Sigmoid colon (tissue), 6 donors: ENCODE measurements at regions not wholly inside any gene's neighbourhood (a gene's known extent, or its start where the extent isn't known, plus 50 kb on each side); places are given as distances from the start of the nearest gene placed in this dataset.

Experiments used
- DNase-seq: peaks from one replicate; pipeline ENCODE4 v3.0.0-alpha.2; 2019
- H3K27ac ChIP-seq, 4 donors: fragments of 200-600 bp; sonication (generic); one replicate each; pipeline ENCODE4 v1.5.1; 2016 to 2019; ENCODE audit warnings: mild to moderate bottlenecking in 1 of 4
- H3K27me3 ChIP-seq, 3 donors: fragments of 200-600 bp; sonication (generic); one replicate each; pipeline ENCODE4 v1.5.1; 2019; ENCODE audit warnings: mild to moderate bottlenecking in 1 of 3
- H3K36me3 ChIP-seq, 4 donors: fragments of 200-600 bp; sonication (generic); one replicate each; pipeline ENCODE4 v1.5.1; 2016 to 2019
- H3K4me1 ChIP-seq, 4 donors: fragments of 200-600 bp; sonication (generic); one replicate each; pipeline ENCODE4 v1.5.1; 2017 to 2019
- H3K4me3 ChIP-seq, 4 donors: fragments of 200-600 bp; sonication (generic); one replicate each; pipeline ENCODE4 v1.5.1; 2017 to 2019; ENCODE audit warnings: mild to moderate bottlenecking in 2 of 4, moderate library complexity in 1 of 4
- H3K9me3 ChIP-seq, 4 donors: fragments of 200-600 bp in 3 of 4; sonication (generic) in 3 of 4; one replicate each; pipeline versions ENCODE4 v1.5.1 to v1.6.1; 2013 to 2019
- CTCF ChIP-seq, 4 experiments: fragments of 450-650 bp in 3 of 4; fragments of 200-600 bp in 1 of 4; IDR thresholded peaks; one replicate each; pipeline ENCODE4 v1.5.1; 2016 to 2019; ENCODE audit warnings: antibody characterized with exemption in 4 of 4, mild to moderate bottlenecking in 3 of 4, moderate library complexity in 2 of 4
- EP300 ChIP-seq, 4 donors: sonication (generic); formaldehyde crosslinking; IDR thresholded peaks; one replicate each; pipeline ENCODE4 v1.6.1; 2017; ENCODE audit warnings: antibody characterized with exemption in 4 of 4
- POLR2A ChIP-seq, 2 donors: fragments of 450-650 bp; IDR thresholded peaks; one replicate each; pipeline ENCODE4 v1.6.1; 2016; ENCODE audit warnings: antibody characterized with exemption in 2 of 2, mild to moderate bottlenecking in 2 of 2, moderate library complexity in 2 of 2
- POLR2AphosphoS5 ChIP-seq, 4 donors: sonication (generic); formaldehyde crosslinking; IDR thresholded peaks; one replicate each; pipeline ENCODE4 v1.6.1; 2017; ENCODE audit warnings: antibody characterized with exemption in 4 of 4
- WGBS, 2 donors: extraction: QIAGEN DNeasy Blood & Tissue Kit; methylation state at CpG; one replicate each; pipeline ENCODE4 v1.1.7; 2013; 5-methylcytosine and 5-hydroxymethylcytosine counted together
- intact Hi-C: fragments of 100-400 bp; cut with DNase I; formaldehyde crosslinking; loops from one replicate; pipeline ENCODE4 v1.15.1; 2023
- donor health status: healthy with polysubstance abuse.
- donor health status: healthy.

DNA sequence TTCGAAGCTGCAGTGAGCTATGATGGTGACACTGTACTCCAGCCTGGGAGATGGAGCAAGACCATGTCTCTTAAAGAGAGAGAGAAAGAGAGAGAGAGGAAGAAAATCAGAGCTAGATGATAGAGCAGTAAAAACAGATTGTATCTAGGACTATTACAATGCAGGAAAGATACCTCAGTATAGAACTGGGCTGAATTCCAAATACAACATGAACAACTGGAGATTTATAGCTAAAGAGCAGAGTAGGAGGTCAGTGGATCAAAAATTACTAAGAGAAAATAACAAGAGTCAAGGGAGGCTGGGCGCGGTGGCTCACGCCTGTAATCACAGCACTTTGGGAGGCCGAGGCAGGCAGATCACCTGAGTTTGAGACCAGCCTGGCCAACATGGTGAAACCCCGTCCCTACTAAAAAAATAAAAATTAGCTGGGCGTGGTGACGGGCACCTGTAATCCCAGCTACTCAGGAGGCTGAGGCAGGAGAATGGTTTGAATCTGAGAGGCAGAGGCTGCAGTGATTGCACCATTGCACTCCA is 100.7 kb upstream of the MSH6 start:
- no peaks in the 10 kb centered on the region for H3K9me3 ChIP-seq
- DNase-seq, result no peak
- no peaks in the 10 kb centered on the region for H3K4me1 ChIP-seq
- no peaks in the 10 kb centered on the region for H3K27me3 ChIP-seq
- WGBS, 2 donors, result 70 to 92% methylated on average over 8 of the region's 8 CpGs
- no peaks in the 10 kb centered on the region for H3K36me3 ChIP-seq
- no peak overlapping the region for H3K4me3 ChIP-seq
- TF ChIP-seq CTCF (IDR thresholded peaks at IDR 0.05) (no peak), POLR2AphosphoS5 (IDR thresholded peaks at IDR 0.05) (no peak), EP300 (IDR thresholded peaks at IDR 0.05) (no peak), POLR2A (IDR thresholded peaks at IDR 0.05) (no peak)
- H3K27ac ChIP-seq, result no peak overlapping the region
- intact Hi-C loops, result no loop called here

DNA sequence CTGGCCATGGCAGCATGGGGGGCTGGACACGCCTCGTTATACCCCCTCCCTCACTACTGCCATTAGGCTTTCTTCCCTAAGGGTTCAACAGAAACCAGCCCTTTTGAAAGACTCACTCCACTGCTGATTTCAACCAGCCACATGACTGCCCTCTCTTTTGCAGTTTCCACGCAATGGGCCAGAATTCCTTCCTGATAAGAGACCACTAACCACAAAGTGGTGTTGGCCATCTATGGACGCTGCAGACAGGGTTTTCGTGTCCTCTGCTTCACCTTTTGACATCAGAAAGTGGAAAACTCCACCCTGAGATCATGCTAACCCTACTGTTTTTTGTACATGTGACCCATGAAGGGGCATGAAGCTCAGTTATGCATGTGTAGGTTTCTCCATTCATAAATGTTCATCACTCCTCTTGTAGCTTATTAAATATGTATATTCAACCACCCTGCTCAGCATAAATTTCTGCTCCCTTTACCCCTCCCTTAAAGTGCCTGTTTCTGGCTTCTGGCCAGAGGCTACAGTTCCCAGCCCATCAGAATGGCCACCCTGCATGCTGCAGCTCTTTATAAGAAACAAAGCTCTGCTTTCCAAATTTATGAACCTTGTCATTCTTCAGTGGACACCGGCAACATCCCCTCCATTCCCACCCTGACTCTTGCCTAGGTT is 105.6 kb upstream of the KCNK12 start:
- 70 to 86% methylated on average over 6 of the region's 6 CpGs for WGBS, 2 donors
- no peak for DNase-seq
- Histone ChIP-seq H3K27me3 (no peaks in the 10 kb centered on the region), H3K4me1 (no peaks in the 10 kb centered on the region), H3K36me3 (no peaks in the 10 kb centered on the region), H3K4me3 (no peak overlapping the region), H3K27ac (no peak overlapping the region), H3K9me3 (no peaks in the 10 kb centered on the region)
- TF ChIP-seq POLR2A (IDR thresholded peaks at IDR 0.05) (no peak), CTCF (IDR thresholded peaks at IDR 0.05) (no peak), POLR2AphosphoS5 (IDR thresholded peaks at IDR 0.05) (no peak), EP300 (IDR thresholded peaks at IDR 0.05) (no peak)
- intact Hi-C loops, result no loop called here

- TF ChIP-seq POLR2A (IDR thresholded peaks at IDR 0.05) (no peak), CTCF (IDR thresholded peaks at IDR 0.05) (no peak), EP300 (IDR thresholded peaks at IDR 0.05) (no peak), POLR2AphosphoS5 (IDR thresholded peaks at IDR 0.05) (no peak)
- Histone ChIP-seq H3K27ac (no peak overlapping the region), H3K27me3 (no peaks in the 10 kb centered on the region), H3K36me3 (no peaks in the 10 kb centered on the region), H3K4me1 (no peaks in the 10 kb centered on the region), H3K9me3 (no peaks in the 10 kb centered on the region), H3K4me3 (no peak overlapping the region)
- intact Hi-C loops, result no loop called here
- DNase-seq, result no peak
- WGBS, 2 donors, result 78 to 87% methylated on average over 2 of the region's 2 CpGs
Measured at GRCh38 chr2:47675196-47675825, 104.5 kb upstream of the KCNK12 start.

GRCh38 chr2:47666332-47666731 is 95.5 kb upstream of the KCNK12 start:
- no peak for DNase-seq
- Histone ChIP-seq H3K27me3 (no peaks in the 10 kb centered on the region), H3K9me3 (no peaks in the 10 kb centered on the region), H3K36me3 (no peaks in the 10 kb centered on the region), H3K4me3 (no peak overlapping the region), H3K27ac (no peak overlapping the region), H3K4me1 (no peaks in the 10 kb centered on the region)
- intact Hi-C loops, result no loop called here
- no peak for TF ChIP-seq POLR2AphosphoS5 (IDR thresholded peaks at IDR 0.05)
- no peak for TF ChIP-seq CTCF (IDR thresholded peaks at IDR 0.05)
- no peak for TF ChIP-seq POLR2A (IDR thresholded peaks at IDR 0.05)
- no peak for TF ChIP-seq EP300 (IDR thresholded peaks at IDR 0.05)
